SK-N-SH (cell line): ENCODE measurements at regions not wholly inside any gene's neighbourhood (a gene's known extent, or its start where the extent isn't known, plus 50 kb on each side); places are given as distances from the start of the nearest gene placed in this dataset.

Experiments used
- CTCF ChIA-PET: fragments of 300-600, 350-600 bp; formaldehyde crosslinking; extraction: SDS; loops from one replicate; lab custom pipeline; 2021; lab: Yijun Ruan, JAX
- POLR2A ChIA-PET: fragments of 350-600 bp; sonication (Branson Sonifier 250); formaldehyde crosslinking; extraction: SDS; loops from one replicate; lab custom pipeline; 2020; ENCODE audit warnings: antibody characterized with exemption, inconsistent platforms; lab: Yijun Ruan, JAX
- DNase-seq: peaks from one replicate; pipeline ENCODE4 v3.0.0; 2012
- H2AFZ ChIP-seq: fragments of 200-600 bp; sonication (generic); 2 replicates; pipeline ENCODE4 v1.8.1; 2016; ENCODE audit warnings: antibody characterized with exemption, mild to moderate bottlenecking, low read depth
- H3F3A ChIP-seq: fragments of 200-600 bp; sonication (generic); replicated peaks from 2 replicates; pipeline ENCODE3; 2016; ENCODE audit warnings: antibody characterized with exemption, mild to moderate bottlenecking; ENCODE audit not compliant: insufficient read depth
- H3K27ac ChIP-seq, 2 experiments: fragments of 200-500 bp in 1 of 2; fragments of 200-600 bp in 1 of 2; sonication (Bioruptor generic) in 1 of 2; sonication (generic), shearing (Covaris generic) in 1 of 2; 2 replicates each; pipeline versions ENCODE4 v1.5.1 to v1.6.1; 2014 to 2016; ENCODE audit warnings: low read depth in 2 of 2, inconsistent platforms in 1 of 2, low read length in 1 of 2, mild to moderate bottlenecking in 1 of 2, mixed read lengths in 1 of 2
- H3K27me3 ChIP-seq: fragments of 200-600 bp; sonication (generic), shearing (Covaris generic); 2 replicates; pipeline ENCODE4 v1.6.1; 2016; ENCODE audit warnings: mixed run types; ENCODE audit not compliant: insufficient read depth
- H3K36me3 ChIP-seq, 2 experiments: fragments of 200-500 bp in 1 of 2; fragments of 200-600 bp in 1 of 2; sonication (Bioruptor generic) in 1 of 2; sonication (generic) in 1 of 2; replicated peaks in 1 of 2; 2 replicates each; pipeline versions ENCODE3 to v1.5.1; 2014 to 2016; ENCODE audit warnings: low read length in 1 of 2, mild to moderate bottlenecking in 1 of 2; ENCODE audit not compliant: insufficient read depth in 2 of 2, control insufficient read depth in 1 of 2
- H3K4me1 ChIP-seq, 2 experiments: fragments of 200-500 bp in 1 of 2; fragments of 200-600 bp in 1 of 2; sonication (Bioruptor generic) in 1 of 2; sonication (generic), shearing (Covaris generic) in 1 of 2; 2 replicates each; pipeline versions ENCODE4 v1.5.1 to v1.6.1; 2014 to 2016; ENCODE audit warnings: low read depth in 1 of 2, low read length in 1 of 2, mixed run types in 1 of 2; ENCODE audit not compliant: insufficient read depth in 2 of 2, control insufficient read depth in 1 of 2
- H3K4me2 ChIP-seq: fragments of 200-600 bp; sonication (generic), shearing (Covaris generic); 2 replicates; pipeline ENCODE4 v1.6.1; 2017; ENCODE audit warnings: mixed run types
- H3K4me3 ChIP-seq, 2 experiments: fragments of 200-500 bp in 1 of 2; fragments of 200-600 bp in 1 of 2; sonication (Bioruptor generic) in 1 of 2; sonication (generic), shearing (Covaris generic) in 1 of 2; 2 replicates each; pipeline versions ENCODE4 v1.5.1 to v1.8.1; 2014 to 2016; ENCODE audit warnings: low read depth in 2 of 2, inconsistent platforms in 1 of 2, low read length in 1 of 2, mild to moderate bottlenecking in 1 of 2, mixed read lengths in 1 of 2, moderate library complexity in 1 of 2
- H3K79me2 ChIP-seq: fragments of 200-600 bp; sonication (generic); 2 replicates; pipeline ENCODE4 v1.8.1; 2017; ENCODE audit warnings: mild to moderate bottlenecking; ENCODE audit not compliant: insufficient read depth
- H3K9ac ChIP-seq: fragments of 200-600 bp; sonication (generic); 2 replicates; pipeline ENCODE4 v1.6.1; 2017; ENCODE audit warnings: mixed run types
- H3K9me2 ChIP-seq: fragments of 200-600 bp; sonication (generic); 2 replicates; pipeline ENCODE4 v1.6.1; 2017; ENCODE audit warnings: mixed run types
- H3K9me3 ChIP-seq: fragments of 200-600 bp; sonication (generic); 2 replicates; pipeline ENCODE4 v1.6.1; 2017; ENCODE audit warnings: mixed run types, mild to moderate bottlenecking, moderate library complexity
- H4K20me1 ChIP-seq: fragments of 200-600 bp; sonication (generic); 2 replicates; pipeline ENCODE4 v1.6.1; 2017; ENCODE audit warnings: mild to moderate bottlenecking, mixed run types; ENCODE audit not compliant: insufficient read depth
- FOSL2 ChIP-seq: IDR thresholded peaks from 2 replicates; pipeline ENCODE4 v1.4.0; 2012; ENCODE audit warnings: low read depth, mild to moderate bottlenecking, moderate library complexity, borderline replicate concordance
- FOXJ3 ChIP-seq: sonication (generic); formaldehyde crosslinking; IDR thresholded peaks from 2 replicates; pipeline ENCODE4 v1.5.1; 2020; ENCODE audit warnings: mild to moderate bottlenecking, missing genetic modification reagents
- FOXM1 ChIP-seq: IDR thresholded peaks from 2 replicates; pipeline ENCODE4 v1.4.0; 2012; ENCODE audit warnings: low read depth, mild to moderate bottlenecking
- GATA2 ChIP-seq: sonication (generic); formaldehyde crosslinking; IDR thresholded peaks from 2 replicates; pipeline ENCODE4 v1.5.0; 2020; ENCODE audit warnings: mild to moderate bottlenecking, missing genetic modification reagents
- JUND ChIP-seq: IDR thresholded peaks from 2 replicates; pipeline ENCODE4 v1.4.0; 2012
- MEF2A ChIP-seq: IDR thresholded peaks from 2 replicates; pipeline ENCODE4 v1.4.0; 2012; ENCODE audit warnings: low read depth, borderline replicate concordance
- MXI1 ChIP-seq: IDR thresholded peaks from 2 replicates; pipeline ENCODE4 v1.6.1; 2012; ENCODE audit warnings: mild to moderate bottlenecking, low read depth, low read length, improper control_type of control experiment
- NFIC ChIP-seq: IDR thresholded peaks from 2 replicates; pipeline ENCODE4 v1.4.0; 2012; ENCODE audit warnings: borderline replicate concordance
- NRF1 ChIP-seq: IDR thresholded peaks from 2 replicates; pipeline ENCODE4 v1.6.1; 2012; ENCODE audit warnings: low read depth, mild to moderate bottlenecking, low read length
- SMC3 ChIP-seq: IDR thresholded peaks from 2 replicates; pipeline ENCODE4 v1.6.1; 2012; ENCODE audit warnings: low read depth, low read length, improper control_type of control experiment
- TAF1 ChIP-seq: IDR thresholded peaks from 2 replicates; pipeline ENCODE4 v1.6.1; 2012; ENCODE audit warnings: low read depth, mild to moderate bottlenecking, low read length, moderate library complexity, borderline replicate concordance
- TEAD4 ChIP-seq: IDR thresholded peaks from 2 replicates; pipeline ENCODE4 v1.4.0; 2012; ENCODE audit warnings: mild to moderate bottlenecking, borderline replicate concordance; ENCODE audit not compliant: insufficient read depth
- TF ChIP-seq, protein P1 (sequence below): IDR thresholded peaks from 2 replicates; pipeline ENCODE4 v1.6.1; 2012; ENCODE audit warnings: mild to moderate bottlenecking, low read depth, low read length, moderate library complexity
- TF ChIP-seq, protein P2 (sequence below): fragments of 200-600 bp; sonication (generic); IDR thresholded peaks from 2 replicates; pipeline ENCODE4 v1.6.1; 2017; ENCODE audit warnings: antibody characterized with exemption, mild to moderate bottlenecking, moderate library complexity
- TF ChIP-seq, protein P3 (sequence below): IDR thresholded peaks from 2 replicates; pipeline ENCODE4 v1.4.0; 2012; ENCODE audit warnings: low read depth, borderline replicate concordance
- TF ChIP-seq, protein P4 (sequence below): fragments of 150-350 bp; IDR thresholded peaks from 2 replicates; pipeline ENCODE4 v1.6.1; 2017; ENCODE audit warnings: antibody characterized with exemption, low read length, low read depth, borderline replicate concordance
- TF ChIP-seq, protein P5 (sequence below): fragments of 150-350 bp; IDR thresholded peaks from 2 replicates; pipeline ENCODE4 v1.6.1; 2016; ENCODE audit warnings: mild to moderate bottlenecking, low read depth, low read length
- TF ChIP-seq, protein P6 (sequence below): IDR thresholded peaks from 2 replicates; pipeline ENCODE4; 2012

DNA sequence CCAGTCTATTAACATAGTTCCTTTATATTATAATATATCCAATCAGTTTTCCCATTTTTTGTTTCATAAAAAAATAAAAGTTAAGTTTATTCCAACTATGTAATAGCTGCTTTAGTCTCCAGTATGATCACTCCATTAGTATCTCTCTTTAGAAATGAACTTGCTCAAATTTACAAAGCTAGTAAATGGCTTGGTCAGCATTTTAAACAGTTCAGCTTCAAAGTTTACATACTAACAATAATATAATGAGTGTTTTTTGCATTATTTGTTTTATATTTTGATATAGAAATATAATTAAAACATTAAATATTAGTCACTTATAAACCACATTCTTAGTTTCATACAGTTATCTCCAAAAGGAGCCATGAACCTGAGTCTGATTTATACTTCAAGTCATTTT is 1073.8 kb downstream of the SLITRK5 start:
- Histone ChIP-seq H4K20me1 (no peaks in the 10 kb centered on the region), H3K4me2 (no peak overlapping the region), H2AFZ (no peak overlapping the region), H3K27ac (no peak overlapping the region)
- TF ChIP-seq GATA2 (CRISPR knock-in tag) (no peak), MXI1 (no peak), MEF2A (no peak), TEAD4 (no peak), NRF1 (no peak), JUND (no peak), FOXM1 (no peak), NFIC (no peak), FOXJ3 (no peak), TAF1 (no peak), SMC3 (no peak), FOSL2 (no peak)
- TF ChIP-seq, protein P1, sequence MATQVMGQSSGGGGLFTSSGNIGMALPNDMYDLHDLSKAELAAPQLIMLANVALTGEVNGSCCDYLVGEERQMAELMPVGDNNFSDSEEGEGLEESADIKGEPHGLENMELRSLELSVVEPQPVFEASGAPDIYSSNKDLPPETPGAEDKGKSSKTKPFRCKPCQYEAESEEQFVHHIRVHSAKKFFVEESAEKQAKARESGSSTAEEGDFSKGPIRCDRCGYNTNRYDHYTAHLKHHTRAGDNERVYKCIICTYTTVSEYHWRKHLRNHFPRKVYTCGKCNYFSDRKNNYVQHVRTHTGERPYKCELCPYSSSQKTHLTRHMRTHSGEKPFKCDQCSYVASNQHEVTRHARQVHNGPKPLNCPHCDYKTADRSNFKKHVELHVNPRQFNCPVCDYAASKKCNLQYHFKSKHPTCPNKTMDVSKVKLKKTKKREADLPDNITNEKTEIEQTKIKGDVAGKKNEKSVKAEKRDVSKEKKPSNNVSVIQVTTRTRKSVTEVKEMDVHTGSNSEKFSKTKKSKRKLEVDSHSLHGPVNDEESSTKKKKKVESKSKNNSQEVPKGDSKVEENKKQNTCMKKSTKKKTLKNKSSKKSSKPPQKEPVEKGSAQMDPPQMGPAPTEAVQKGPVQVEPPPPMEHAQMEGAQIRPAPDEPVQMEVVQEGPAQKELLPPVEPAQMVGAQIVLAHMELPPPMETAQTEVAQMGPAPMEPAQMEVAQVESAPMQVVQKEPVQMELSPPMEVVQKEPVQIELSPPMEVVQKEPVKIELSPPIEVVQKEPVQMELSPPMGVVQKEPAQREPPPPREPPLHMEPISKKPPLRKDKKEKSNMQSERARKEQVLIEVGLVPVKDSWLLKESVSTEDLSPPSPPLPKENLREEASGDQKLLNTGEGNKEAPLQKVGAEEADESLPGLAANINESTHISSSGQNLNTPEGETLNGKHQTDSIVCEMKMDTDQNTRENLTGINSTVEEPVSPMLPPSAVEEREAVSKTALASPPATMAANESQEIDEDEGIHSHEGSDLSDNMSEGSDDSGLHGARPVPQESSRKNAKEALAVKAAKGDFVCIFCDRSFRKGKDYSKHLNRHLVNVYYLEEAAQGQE = no peak
- TF ChIP-seq, protein P2, sequence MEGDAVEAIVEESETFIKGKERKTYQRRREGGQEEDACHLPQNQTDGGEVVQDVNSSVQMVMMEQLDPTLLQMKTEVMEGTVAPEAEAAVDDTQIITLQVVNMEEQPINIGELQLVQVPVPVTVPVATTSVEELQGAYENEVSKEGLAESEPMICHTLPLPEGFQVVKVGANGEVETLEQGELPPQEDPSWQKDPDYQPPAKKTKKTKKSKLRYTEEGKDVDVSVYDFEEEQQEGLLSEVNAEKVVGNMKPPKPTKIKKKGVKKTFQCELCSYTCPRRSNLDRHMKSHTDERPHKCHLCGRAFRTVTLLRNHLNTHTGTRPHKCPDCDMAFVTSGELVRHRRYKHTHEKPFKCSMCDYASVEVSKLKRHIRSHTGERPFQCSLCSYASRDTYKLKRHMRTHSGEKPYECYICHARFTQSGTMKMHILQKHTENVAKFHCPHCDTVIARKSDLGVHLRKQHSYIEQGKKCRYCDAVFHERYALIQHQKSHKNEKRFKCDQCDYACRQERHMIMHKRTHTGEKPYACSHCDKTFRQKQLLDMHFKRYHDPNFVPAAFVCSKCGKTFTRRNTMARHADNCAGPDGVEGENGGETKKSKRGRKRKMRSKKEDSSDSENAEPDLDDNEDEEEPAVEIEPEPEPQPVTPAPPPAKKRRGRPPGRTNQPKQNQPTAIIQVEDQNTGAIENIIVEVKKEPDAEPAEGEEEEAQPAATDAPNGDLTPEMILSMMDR = no peak
- TF ChIP-seq, protein P3, sequence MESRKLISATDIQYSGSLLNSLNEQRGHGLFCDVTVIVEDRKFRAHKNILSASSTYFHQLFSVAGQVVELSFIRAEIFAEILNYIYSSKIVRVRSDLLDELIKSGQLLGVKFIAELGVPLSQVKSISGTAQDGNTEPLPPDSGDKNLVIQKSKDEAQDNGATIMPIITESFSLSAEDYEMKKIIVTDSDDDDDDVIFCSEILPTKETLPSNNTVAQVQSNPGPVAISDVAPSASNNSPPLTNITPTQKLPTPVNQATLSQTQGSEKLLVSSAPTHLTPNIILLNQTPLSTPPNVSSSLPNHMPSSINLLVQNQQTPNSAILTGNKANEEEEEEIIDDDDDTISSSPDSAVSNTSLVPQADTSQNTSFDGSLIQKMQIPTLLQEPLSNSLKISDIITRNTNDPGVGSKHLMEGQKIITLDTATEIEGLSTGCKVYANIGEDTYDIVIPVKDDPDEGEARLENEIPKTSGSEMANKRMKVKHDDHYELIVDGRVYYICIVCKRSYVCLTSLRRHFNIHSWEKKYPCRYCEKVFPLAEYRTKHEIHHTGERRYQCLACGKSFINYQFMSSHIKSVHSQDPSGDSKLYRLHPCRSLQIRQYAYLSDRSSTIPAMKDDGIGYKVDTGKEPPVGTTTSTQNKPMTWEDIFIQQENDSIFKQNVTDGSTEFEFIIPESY = no peak
- TF ChIP-seq, protein P4, sequence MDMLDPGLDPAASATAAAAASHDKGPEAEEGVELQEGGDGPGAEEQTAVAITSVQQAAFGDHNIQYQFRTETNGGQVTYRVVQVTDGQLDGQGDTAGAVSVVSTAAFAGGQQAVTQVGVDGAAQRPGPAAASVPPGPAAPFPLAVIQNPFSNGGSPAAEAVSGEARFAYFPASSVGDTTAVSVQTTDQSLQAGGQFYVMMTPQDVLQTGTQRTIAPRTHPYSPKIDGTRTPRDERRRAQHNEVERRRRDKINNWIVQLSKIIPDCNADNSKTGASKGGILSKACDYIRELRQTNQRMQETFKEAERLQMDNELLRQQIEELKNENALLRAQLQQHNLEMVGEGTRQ = no peak
- TF ChIP-seq, protein P5, sequence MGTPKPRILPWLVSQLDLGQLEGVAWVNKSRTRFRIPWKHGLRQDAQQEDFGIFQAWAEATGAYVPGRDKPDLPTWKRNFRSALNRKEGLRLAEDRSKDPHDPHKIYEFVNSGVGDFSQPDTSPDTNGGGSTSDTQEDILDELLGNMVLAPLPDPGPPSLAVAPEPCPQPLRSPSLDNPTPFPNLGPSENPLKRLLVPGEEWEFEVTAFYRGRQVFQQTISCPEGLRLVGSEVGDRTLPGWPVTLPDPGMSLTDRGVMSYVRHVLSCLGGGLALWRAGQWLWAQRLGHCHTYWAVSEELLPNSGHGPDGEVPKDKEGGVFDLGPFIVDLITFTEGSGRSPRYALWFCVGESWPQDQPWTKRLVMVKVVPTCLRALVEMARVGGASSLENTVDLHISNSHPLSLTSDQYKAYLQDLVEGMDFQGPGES = no peak
- TF ChIP-seq, protein P6, sequence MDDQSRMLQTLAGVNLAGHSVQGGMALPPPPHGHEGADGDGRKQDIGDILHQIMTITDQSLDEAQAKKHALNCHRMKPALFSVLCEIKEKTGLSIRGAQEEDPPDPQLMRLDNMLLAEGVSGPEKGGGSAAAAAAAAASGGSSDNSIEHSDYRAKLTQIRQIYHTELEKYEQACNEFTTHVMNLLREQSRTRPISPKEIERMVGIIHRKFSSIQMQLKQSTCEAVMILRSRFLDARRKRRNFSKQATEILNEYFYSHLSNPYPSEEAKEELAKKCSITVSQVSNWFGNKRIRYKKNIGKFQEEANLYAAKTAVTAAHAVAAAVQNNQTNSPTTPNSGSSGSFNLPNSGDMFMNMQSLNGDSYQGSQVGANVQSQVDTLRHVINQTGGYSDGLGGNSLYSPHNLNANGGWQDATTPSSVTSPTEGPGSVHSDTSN = no peak
- TF ChIP-seq, all 33 proteins: peak for 0
- Histone ChIP-seq H3K27me3 (no peaks in the 10 kb centered on the region), H3K4me3 (no peak overlapping the region), H3K9ac (no peak overlapping the region), H3K4me1 (no peaks in the 10 kb centered on the region; a peak in 1 of 4 replicates), H3F3A (no peaks in the 10 kb centered on the region), H3K36me3 (no peaks in the 10 kb centered on the region), H3K79me2 (no peaks in the 10 kb centered on the region), H3K9me2 (no peaks in the 10 kb centered on the region), H3K9me3 (no peaks in the 10 kb centered on the region)
- DNase-seq = no peak
- POLR2A ChIA-PET = no interaction called here
- CTCF ChIA-PET = no interaction called here
